K562 (cell line): ENCODE measurements at regions not wholly inside any gene's neighbourhood (a gene's known extent, or its start where the extent isn't known, plus 50 kb on each side); places are given as distances from the start of the nearest gene placed in this dataset.

ENCODE experiments used
- ATAC-seq: fragments of 200-7000 bp; cut with Tn5 transposase; 3 replicates; pipeline ENCODE4 v1.9.1; 2020; ENCODE audit warnings: moderate library complexity
- BruUV-seq: library from RNA; stranded (reverse); fragments of 400-500 nt; replicated peaks from 2 replicates; lab custom pipeline; 2021; lab: Mats Ljungman, UMichigan
- CTCF ChIA-PET: fragments of 300-600 bp; formaldehyde crosslinking; extraction: SDS; loops from one replicate; lab custom pipeline; 2021; ENCODE audit warnings: low intra/inter-chr PET ratio; lab: Yijun Ruan, JAX
- POLR2A ChIA-PET: fragments of 300-600, 350-650 bp; sonication (Branson Sonifier 250); formaldehyde crosslinking; extraction: SDS; loops from one replicate; lab custom pipeline; 2021; ENCODE audit warnings: antibody characterized with exemption, inconsistent platforms; lab: Yijun Ruan, JAX
- DNase-seq, 4 experiments: peaks; one replicate each; pipeline versions ENCODE4 v3.0.0 to v3.0.0-alpha.2; 2011 to 2018; ENCODE audit warnings: low spot score in 3 of 4, mixed read lengths in 3 of 4; ENCODE audit errors: extremely low read depth in 1 of 4
- FAIRE-seq: peaks from 2 replicates; lab custom pipeline; 2011; peaks lifted over from hg19 to GRCh38; lab: Jason Lieb, UNC
- H2AFZ ChIP-seq: 2 replicates; pipeline ENCODE4 v1.6.0; 2011; ENCODE audit warnings: low read depth, low read length, control low read depth, inconsistent platforms
- H3K27ac ChIP-seq: fragments of 200-600 bp; 3 replicates; pipeline ENCODE4 v1.8.0; 2011; ENCODE audit warnings: low read depth, mild to moderate bottlenecking, control low read depth, inconsistent platforms, low read length, moderate library complexity, mixed read lengths; ENCODE audit errors: extremely low read depth
- H3K27me3 ChIP-seq, 2 experiments: fragments of 300-600 bp in 1 of 2; 2 replicates in 1 of 2; 3 replicates in 1 of 2; pipeline versions ENCODE4 v1.6.0 to v1.8.0; 2011; ENCODE audit warnings: inconsistent platforms in 2 of 2, low read length in 2 of 2, mild to moderate bottlenecking in 1 of 2, mixed read lengths in 1 of 2, moderate library complexity in 1 of 2; ENCODE audit not compliant: control insufficient read depth in 2 of 2, insufficient read depth in 2 of 2
- H3K36me3 ChIP-seq: fragments of 300-600 bp; 3 replicates; pipeline ENCODE4 v1.8.0; 2011; ENCODE audit warnings: mild to moderate bottlenecking, low read length, inconsistent platforms; ENCODE audit not compliant: control insufficient read depth, insufficient read depth
- H3K4me1 ChIP-seq, 2 experiments: fragments of 200-600 bp in 1 of 2; replicated peaks in 1 of 2; 2 replicates in 1 of 2; 3 replicates in 1 of 2; pipeline versions ENCODE4 v1.5.1 to v1.8.0; 2011; ENCODE audit warnings: inconsistent platforms in 2 of 2, low read length in 2 of 2, mild to moderate bottlenecking in 1 of 2, mixed read lengths in 1 of 2, moderate library complexity in 1 of 2; ENCODE audit not compliant: control insufficient read depth in 2 of 2, insufficient read depth in 2 of 2
- H3K4me2 ChIP-seq: 2 replicates; pipeline ENCODE4 v1.6.1; 2011; ENCODE audit warnings: low read length, control low read depth, inconsistent platforms, mixed read lengths; ENCODE audit not compliant: insufficient read depth
- H3K4me3 ChIP-seq: fragments of 200-600 bp; sonication (generic), shearing (Covaris generic); 2 replicates; pipeline ENCODE4 v1.5.1; 2016; ENCODE audit warnings: control low read depth, inconsistent platforms
- H3K79me2 ChIP-seq: fragments of 200-600 bp; 3 replicates; pipeline ENCODE4 v1.8.0; 2011; ENCODE audit warnings: low read length, inconsistent platforms; ENCODE audit not compliant: control insufficient read depth, insufficient read depth
- H3K9ac ChIP-seq, 2 experiments: 2 replicates each; pipeline versions ENCODE4 v1.6.0 to v1.6.1; 2011; ENCODE audit warnings: low read depth in 2 of 2, low read length in 2 of 2, control low read depth in 1 of 2, inconsistent platforms in 1 of 2, mild to moderate bottlenecking in 1 of 2, mixed read lengths in 1 of 2; ENCODE audit not compliant: insufficient read depth in 1 of 2
- H3K9me1 ChIP-seq: one replicate; pipeline ENCODE4 v1.6.0; 2011; ENCODE audit warnings: inconsistent platforms, mild to moderate bottlenecking, low read length, moderate library complexity; ENCODE audit not compliant: control insufficient read depth, insufficient read depth
- H3K9me3 ChIP-seq: replicated peaks from 2 replicates; pipeline ENCODE4 v1.5.1; 2011; ENCODE audit warnings: low read depth, low read length, inconsistent platforms; ENCODE audit not compliant: control insufficient read depth, insufficient read depth
- H4K20me1 ChIP-seq: replicated peaks from 2 replicates; pipeline ENCODE4 v1.6.1; 2011; ENCODE audit warnings: low read length, inconsistent platforms, mixed read lengths; ENCODE audit not compliant: control insufficient read depth, insufficient read depth
- BCL6 ChIP-seq: fragments of 250-450 bp; sonication (Bioruptor Pico); IDR thresholded peaks from 2 replicates; pipeline ENCODE4 v1.4.0; 2020
- CBFA2T3 ChIP-seq: fragments of 450-650 bp; IDR thresholded peaks from 2 replicates; pipeline ENCODE4 v1.6.1; 2017
- FOSL1 ChIP-seq: fragments of 200-800 bp; sonication (Bioruptor generic); conservative IDR thresholded peaks from 2 replicates; pipeline ENCODE4 v1.6.1; 2016; ENCODE audit warnings: missing genetic modification characterization, missing compliant biosample characterization
- GTF2E2 ChIP-seq: fragments of 200-800 bp; sonication (Bioruptor generic); IDR thresholded peaks from 2 replicates; pipeline ENCODE4 v1.6.1; 2016; ENCODE audit warnings: missing genetic modification characterization, missing compliant biosample characterization
- JUND ChIP-seq, 2 experiments: IDR thresholded peaks; 2 replicates in 1 of 2; 3 replicates in 1 of 2; pipeline ENCODE4 v1.6.1; 2011; ENCODE audit warnings: borderline replicate concordance in 2 of 2, low read depth in 2 of 2, low read length in 2 of 2, improper control_type of control experiment in 1 of 2, missing biosample characterization in 1 of 2, missing genetic modification characterization in 1 of 2, missing genetic modification reagents in 1 of 2
- MYBL2 ChIP-seq, 2 experiments: fragments of 450-650 bp in 1 of 2; sonication (generic) in 1 of 2; formaldehyde crosslinking in 1 of 2; IDR thresholded peaks; 2 replicates each; pipeline versions ENCODE4 v1.6.1 to v1.8.1; 2017 to 2022; ENCODE audit warnings: borderline replicate concordance in 1 of 2, inconsistent platforms in 1 of 2, low read depth in 1 of 2, mild to moderate bottlenecking in 1 of 2, missing genetic modification reagents in 1 of 2, moderate library complexity in 1 of 2
- POLR2AphosphoS5 ChIP-seq: IDR thresholded peaks from 2 replicates; pipeline ENCODE4 v1.6.1; 2011; ENCODE audit warnings: mild to moderate bottlenecking, low read depth, low read length, moderate library complexity; ENCODE audit not compliant: control insufficient read depth, insufficient read depth
- RBM15 ChIP-seq: fragments of 200-400 bp; formaldehyde crosslinking; IDR thresholded peaks from 2 replicates; pipeline ENCODE4 v1.6.1; 2018; ENCODE audit warnings: mild to moderate bottlenecking, low read length, moderate library complexity; ENCODE audit not compliant: insufficient read depth
- TAF15 ChIP-seq: fragments of 200-400 bp; formaldehyde crosslinking; IDR thresholded peaks from 2 replicates; pipeline ENCODE4 v1.6.1; 2017; ENCODE audit warnings: mild to moderate bottlenecking, low read depth, low read length, moderate library complexity
- ZBTB11 ChIP-seq, 3 experiments: fragments of 200-800 bp in 1 of 3; fragments of 250-450 bp in 1 of 3; fragments of 450-650 bp in 1 of 3; sonication (Bioruptor Pico) in 1 of 3; sonication (Bioruptor generic) in 1 of 3; formaldehyde crosslinking in 1 of 3; IDR thresholded peaks; 2 replicates each; pipeline versions ENCODE4 v1.6.1 to v1.8.0; 2016 to 2022; ENCODE audit warnings: mild to moderate bottlenecking in 2 of 3, missing genetic modification characterization in 2 of 3, missing compliant biosample characterization in 1 of 3, moderate library complexity in 1 of 3
- ZBTB2 ChIP-seq: fragments of 450-650 bp; IDR thresholded peaks from 2 replicates; pipeline ENCODE4 v1.6.1; 2016; ENCODE audit warnings: antibody characterized with exemption
- ZNF239 ChIP-seq: fragments of 250-450 bp; sonication (Bioruptor Pico); IDR thresholded peaks from 2 replicates; pipeline ENCODE4 v1.4.0; 2020; ENCODE audit warnings: mild to moderate bottlenecking
- ZNF507 ChIP-seq: conservative IDR thresholded peaks from 2 replicates; pipeline ENCODE4 v1.6.1; 2017; ENCODE audit warnings: missing genetic modification characterization, missing compliant biosample characterization
- ZNF76 ChIP-seq: fragments of 250-450 bp; sonication (Bioruptor Pico); IDR thresholded peaks from 2 replicates; pipeline ENCODE4 v1.4.0; 2020; ENCODE audit warnings: mild to moderate bottlenecking, moderate library complexity, borderline replicate concordance
- WGBS: fragments of 100-300 bp; shearing (Covaris generic); methylation state at CpG from one replicate; pipeline ENCODE4 v1.1.6; 2016; ENCODE audit warnings: low coverage, mixed read lengths; ENCODE audit not compliant: insufficient coverage; ENCODE audit errors: missing lambda C conversion rate; 5-methylcytosine and 5-hydroxymethylcytosine counted together
- in situ Hi-C: fragments of 300-500 bp; cut with MboI; formaldehyde crosslinking; loops from 4 replicates; pipeline ENCODE4 v1.15.0; 2018; ENCODE audit warnings: inconsistent platforms, mixed read lengths
- intact Hi-C: fragments of 100-400 bp; cut with micrococcal nuclease; formaldehyde crosslinking; loops from 2 replicates; pipeline ENCODE4 v1.14.2; 2022

DNA sequence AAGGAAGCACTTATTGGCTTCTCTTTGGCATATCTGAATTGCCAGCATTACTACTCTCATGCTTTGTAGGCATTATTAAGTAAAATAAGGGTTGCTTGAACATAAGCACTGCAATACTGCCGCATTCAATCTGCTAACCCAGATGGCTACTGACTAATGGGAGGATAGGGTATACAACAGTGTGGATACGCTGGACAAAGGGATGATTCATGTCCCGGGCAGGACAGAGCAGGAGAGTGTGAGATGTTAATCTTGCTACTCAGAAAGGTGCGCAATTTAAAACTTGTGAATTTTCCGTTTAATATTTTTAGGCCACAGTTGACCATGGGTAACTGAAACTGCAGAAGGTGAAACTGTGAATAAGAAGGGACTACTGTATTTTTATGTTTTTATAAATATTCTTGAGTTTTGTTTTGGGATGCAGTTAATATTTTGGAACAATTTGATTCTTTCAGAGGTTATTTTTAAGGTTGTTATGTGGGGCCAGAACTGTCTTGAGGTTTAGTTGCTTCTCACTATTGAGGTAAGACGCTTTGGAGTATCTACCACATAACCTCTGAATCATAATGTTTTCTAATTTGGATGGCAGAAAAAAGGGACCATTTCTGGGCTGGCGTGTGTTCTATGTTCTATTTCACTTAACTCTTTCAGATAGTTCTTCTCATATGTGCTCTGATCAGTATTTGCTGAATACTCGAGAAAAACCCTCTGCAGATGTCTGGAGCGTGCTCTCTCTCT is 75.7 kb upstream of the SYPL1 start:
- no peak for FAIRE-seq
- BruUV-seq = no TSS peak
- ChIA-PET CTCF (no interaction called here), POLR2A (interaction anchor here (0.9 kb wide), 1 partner anchor 261 kb away, joined by 3 read pairs; no protein-coding TSS in a partner anchor)
- H4K20me1 ChIP-seq = no peaks in the 10 kb centered on the region
- H3K4me3 ChIP-seq = no peak overlapping the region
- H3K79me2 ChIP-seq = no peaks in the 10 kb centered on the region
- peaks cover 0 to 3% of the 10 kb centered on the region in 2 experiments; a peak in 3 of 5 replicates for H3K27me3 ChIP-seq
- no peak overlapping the region for H2AFZ ChIP-seq
- no peak overlapping the region for H3K4me2 ChIP-seq
- in situ Hi-C loops = no loop called here
- H3K27ac ChIP-seq = no peak overlapping the region
- intact Hi-C loops = loop anchor here (5.0 kb wide), 1 partner anchor 35 kb away; no protein-coding TSS in a partner anchor
- H3K9me1 ChIP-seq = no peaks in the 10 kb centered on the region
- 32% methylated on average over 9 of the region's 9 CpGs for WGBS
- no peaks in the 10 kb centered on the region; a peak in 1 of 5 replicates for H3K4me1 ChIP-seq
- no peaks in the 10 kb centered on the region for H3K9me3 ChIP-seq
- no peak overlapping the region for H3K9ac ChIP-seq
- no peaks in the 10 kb centered on the region for H3K36me3 ChIP-seq
- peak; percentile 57 for ATAC-seq
- peak in 1 of 4 experiments; percentile 28 for DNase-seq
- TF ChIP-seq CBFA2T3 (0 out of 2 replicates have a peak, but pooled peaks have one; percentile 29), GTF2E2 (tag) (no peak), ZBTB2 (no peak), MYBL2 (IDR thresholded peaks at IDR 0.05; ENCODE audit: low read depth) (no peak), MYBL2 (CRISPR knock-in tag; IDR thresholded peaks at IDR 0.05; ENCODE audit: borderline replicate concordance) (no peak), ZNF239 (CRISPR knock-in tag) (no peak), RBM15 (no peak), BCL6 (no peak), JUND (IDR thresholded peaks at IDR 0.05; ENCODE audit: borderline replicate concordance, low read depth, low read length) (peak; percentile 58; the same call in 1 of the 2 replicates), JUND (tag; IDR thresholded peaks at IDR 0.05; ENCODE audit: borderline replicate concordance, low read depth, low read length) (peak; percentile 31; the same call in 1 of the 3 replicates), FOSL1 (tag) (peak; percentile 86), ZNF507 (tag) (no peak), ZBTB11 (CRISPR knock-in tag; IDR thresholded peaks at IDR 0.05) (no peak), POLR2AphosphoS5 (no peak), ZNF76 (CRISPR knock-in tag) (no peak), TAF15 (no peak)
